H1 (cell line): ENCODE measurements at regions not wholly inside any gene's neighbourhood (a gene's known extent, or its start where the extent isn't known, plus 50 kb on each side); places are given as distances from the start of the nearest gene placed in this dataset.

Source experiments
- CTCF ChIA-PET: fragments of 300-600 bp; sonication (Branson Sonifier 250); formaldehyde crosslinking; loops from one replicate; lab custom pipeline; 2021; ENCODE audit not compliant: partially characterized antibody; lab: Charles Lee
- POLR2A ChIA-PET: fragments of 300-600 bp; sonication (Branson Sonifier 250); formaldehyde crosslinking; loops from one replicate; lab custom pipeline; 2021; ENCODE audit warnings: inconsistent platforms; ENCODE audit not compliant: partially characterized antibody; lab: Charles Lee
- DNase-seq, 2 experiments: peaks; one replicate each; pipeline versions ENCODE4 v3.0.0 to v3.0.0-alpha.2; 2010 to 2022; ENCODE audit warnings: low spot score in 2 of 2, low read depth in 1 of 2, mixed read lengths in 1 of 2
- FAIRE-seq: peaks from 2 replicates; lab custom pipeline; 2011; peaks lifted over from hg19 to GRCh38; lab: Jason Lieb, UNC
- H2AFZ ChIP-seq: 2 replicates; pipeline ENCODE4 v1.8.1; 2012; ENCODE audit warnings: low read length, inconsistent platforms
- H2AK5ac ChIP-seq: 2 replicates; pipeline ENCODE4 v1.6.1; 2013; ENCODE audit warnings: low read depth, low read length
- H2BK120ac ChIP-seq: replicated peaks from 2 replicates; pipeline ENCODE3; 2013; ENCODE audit warnings: low read depth, low read length, inconsistent platforms
- H2BK12ac ChIP-seq: 2 replicates; pipeline ENCODE4 v1.6.1; 2013; ENCODE audit warnings: low read depth, low read length
- H2BK15ac ChIP-seq: 2 replicates; pipeline ENCODE4 v1.6.1; 2013; ENCODE audit warnings: low read length
- H2BK20ac ChIP-seq: 2 replicates; pipeline ENCODE4 v1.6.1; 2013; ENCODE audit warnings: low read length
- H2BK5ac ChIP-seq: 2 replicates; pipeline ENCODE4 v1.6.1; 2013; ENCODE audit warnings: low read depth, low read length
- H3K14ac ChIP-seq: 2 replicates; pipeline ENCODE4 v1.6.1; 2013; ENCODE audit warnings: inconsistent platforms; ENCODE audit not compliant: insufficient read length
- H3K18ac ChIP-seq: 2 replicates; pipeline ENCODE4 v1.6.1; 2013; ENCODE audit warnings: low read length; ENCODE audit errors: extremely low read depth
- H3K23ac ChIP-seq: 2 replicates; pipeline ENCODE4 v1.6.1; 2013; ENCODE audit warnings: inconsistent platforms; ENCODE audit not compliant: insufficient read length
- H3K23me2 ChIP-seq: 2 replicates; pipeline ENCODE4 v1.6.1; 2013; ENCODE audit warnings: low read depth, low read length
- H3K27ac ChIP-seq: 2 replicates; pipeline ENCODE4 v1.6.1; 2011; ENCODE audit warnings: low read depth, low read length, inconsistent platforms
- H3K27me3 ChIP-seq, 4 experiments: replicated peaks in 1 of 4; 1 replicate in 1 of 4; 2 replicates in 3 of 4; pipeline versions ENCODE4 v1.6.1 to v1.8.1; 2011 to 2013; ENCODE audit warnings: low read length in 3 of 4, mild to moderate bottlenecking in 3 of 4, inconsistent platforms in 2 of 4, mixed read lengths in 2 of 4, moderate library complexity in 1 of 4; ENCODE audit not compliant: control insufficient read depth in 3 of 4, insufficient read depth in 3 of 4; ENCODE audit errors: extremely low read depth in 1 of 4
- H3K36me3 ChIP-seq, 4 experiments: 2 replicates each; pipeline versions ENCODE4 v1.6.1 to v1.8.1; 2011 to 2013; ENCODE audit warnings: mild to moderate bottlenecking in 4 of 4, low read length in 3 of 4, moderate library complexity in 2 of 4, control low read depth in 1 of 4, inconsistent platforms in 1 of 4; ENCODE audit not compliant: insufficient read depth in 4 of 4, control insufficient read depth in 2 of 4
- H3K4ac ChIP-seq: replicated peaks from 2 replicates; pipeline ENCODE3; 2013; ENCODE audit warnings: low read length, low read depth, mixed read lengths, inconsistent platforms; ENCODE audit not compliant: insufficient read length
- H3K4me1 ChIP-seq, 4 experiments: replicated peaks in 1 of 4; 1 replicate in 1 of 4; 2 replicates in 3 of 4; pipeline versions ENCODE4 v1.6.1 to v1.8.1; 2011 to 2013; ENCODE audit warnings: low read length in 3 of 4, inconsistent platforms in 2 of 4, mixed read lengths in 1 of 4; ENCODE audit not compliant: insufficient read depth in 4 of 4, control insufficient read depth in 3 of 4
- H3K4me2 ChIP-seq, 2 experiments: 2 replicates each; pipeline versions ENCODE4 v1.6.1 to v1.8.1; 2011 to 2013; ENCODE audit warnings: low read depth in 2 of 2, low read length in 2 of 2, control low read depth in 1 of 2, inconsistent platforms in 1 of 2, mild to moderate bottlenecking in 1 of 2; ENCODE audit not compliant: insufficient read depth in 1 of 2
- H3K4me3 ChIP-seq, 4 experiments: fragments of 200-600, 300-600 bp in 1 of 4; sonication (generic), shearing (Covaris generic), sonication (Bioruptor Twin) in 1 of 4; 2 replicates each; pipeline versions ENCODE4 v1.5.1 to v1.8.1; 2011 to 2016; ENCODE audit warnings: low read length in 4 of 4, low read depth in 3 of 4, control low read depth in 2 of 4, inconsistent platforms in 2 of 4, mild to moderate bottlenecking in 2 of 4, mixed read lengths in 1 of 4, moderate library complexity in 1 of 4; ENCODE audit not compliant: insufficient read depth in 2 of 4; ENCODE audit errors: extremely low read depth in 1 of 4
- H3K56ac ChIP-seq: replicated peaks from 2 replicates; pipeline ENCODE3; 2013; ENCODE audit warnings: low read depth, mild to moderate bottlenecking, mixed read lengths, low read length, inconsistent platforms; ENCODE audit not compliant: insufficient read length
- H3K79me1 ChIP-seq: 2 replicates; pipeline ENCODE4 v1.6.1; 2013; ENCODE audit warnings: low read depth, low read length, control low read depth
- H3K79me2 ChIP-seq, 2 experiments: 2 replicates each; pipeline versions ENCODE4 v1.6.1 to v1.8.1; 2012 to 2013; ENCODE audit warnings: low read length in 2 of 2, mild to moderate bottlenecking in 2 of 2, inconsistent platforms in 1 of 2; ENCODE audit not compliant: insufficient read depth in 2 of 2, control insufficient read depth in 1 of 2
- H3K9ac ChIP-seq, 4 experiments: replicated peaks in 1 of 4; 1 replicate in 1 of 4; 2 replicates in 3 of 4; pipeline versions ENCODE4 v1.6.1 to v1.8.1; 2011 to 2013; ENCODE audit warnings: low read depth in 3 of 4, low read length in 3 of 4, control low read depth in 2 of 4, mild to moderate bottlenecking in 2 of 4, moderate library complexity in 2 of 4, inconsistent platforms in 1 of 4; ENCODE audit errors: extremely low read depth in 1 of 4
- H3K9me3 ChIP-seq, 2 experiments: 2 replicates each; pipeline versions ENCODE4 v1.6.1 to v1.8.1; 2012 to 2013; ENCODE audit warnings: mild to moderate bottlenecking in 2 of 2, moderate library complexity in 2 of 2, control low read depth in 1 of 2, inconsistent platforms in 1 of 2, low read depth in 1 of 2, low read length in 1 of 2, mixed read lengths in 1 of 2; ENCODE audit not compliant: insufficient read depth in 2 of 2
- H4K20me1 ChIP-seq, 2 experiments: replicated peaks in 1 of 2; 2 replicates each; pipeline versions ENCODE3 to v1.8.1; 2011 to 2013; ENCODE audit warnings: inconsistent platforms in 2 of 2, low read length in 2 of 2, mild to moderate bottlenecking in 1 of 2; ENCODE audit not compliant: insufficient read depth in 2 of 2, control insufficient read depth in 1 of 2
- H4K5ac ChIP-seq: 2 replicates; pipeline ENCODE4 v1.6.1; 2013; ENCODE audit warnings: low read length, low read depth, mixed read lengths, inconsistent platforms; ENCODE audit not compliant: insufficient read length
- H4K8ac ChIP-seq: 2 replicates; pipeline ENCODE4 v1.8.0; 2013; ENCODE audit warnings: mild to moderate bottlenecking, moderate library complexity, low read length, inconsistent platforms; ENCODE audit not compliant: insufficient read depth; ENCODE audit errors: extremely low read depth
- H4K91ac ChIP-seq: replicated peaks from 2 replicates; pipeline ENCODE3; 2013; ENCODE audit warnings: low read length, mixed read lengths, inconsistent platforms; ENCODE audit not compliant: insufficient read length
- EP300 ChIP-seq, 2 experiments: IDR thresholded peaks; 1 replicate in 1 of 2; 2 replicates in 1 of 2; pipeline ENCODE4 v1.6.1; 2011 to 2012; ENCODE audit warnings: low read depth in 2 of 2, low read length in 2 of 2, mild to moderate bottlenecking in 2 of 2, borderline replicate concordance in 1 of 2, inconsistent platforms in 1 of 2, moderate library complexity in 1 of 2
- KDM5A ChIP-seq: fragments of 200-600 bp; IDR thresholded peaks from 2 replicates; pipeline ENCODE4 v1.7.1; 2012; ENCODE audit warnings: mild to moderate bottlenecking, low read length, inconsistent platforms, mixed read lengths
- POU5F1 ChIP-seq: IDR thresholded peaks from 2 replicates; pipeline ENCODE4 v1.6.1; 2011; ENCODE audit warnings: low read depth, mild to moderate bottlenecking, low read length, moderate library complexity
- RFX5 ChIP-seq: IDR thresholded peaks from 2 replicates; pipeline ENCODE4 v1.6.1; 2011; ENCODE audit warnings: low read depth, low read length, improper control_type of control experiment, borderline replicate concordance
- SIX5 ChIP-seq: IDR thresholded peaks from 2 replicates; pipeline ENCODE4 v1.6.1; 2011; ENCODE audit warnings: mild to moderate bottlenecking, low read depth, low read length
- whole genome bisulfite sequencing, 2 experiments: shearing (Covaris generic) in 1 of 2; methylation state at CpG; one replicate each; pipeline versions ENCODE4 v1.1.6 to v1.1.7; 2013 to 2015; ENCODE audit warnings: low lambda C conversion rate in 2 of 2, mixed read lengths in 2 of 2, inconsistent platforms in 1 of 2, low coverage in 1 of 2, missing lambda C conversion rate in 1 of 2; ENCODE audit not compliant: insufficient replicate concordance in 2 of 2, insufficient coverage in 1 of 2, insufficient read length in 1 of 2; ENCODE audit errors: extremely low coverage in 1 of 2, missing lambda C conversion rate in 1 of 2; 5-methylcytosine and 5-hydroxymethylcytosine counted together

GRCh38 chr3:153574445-153574844 lies 412.4 kb downstream of the RAP2B start:
- FAIRE-seq = no peak

More at GRCh38 chr3:153574445-153574844, 412.4 kb downstream of the RAP2B start:
- H2AFZ ChIP-seq = no peak overlapping the region
- no peaks in the 10 kb centered on the region for H3K79me2 ChIP-seq
- H2BK5ac ChIP-seq = no peak overlapping the region
- H3K23me2 ChIP-seq = no peaks in the 10 kb centered on the region
- no peak overlapping the region for H3K9ac ChIP-seq
- no peak overlapping the region for H3K4me3 ChIP-seq
- H2AK5ac ChIP-seq = no peak overlapping the region
- POLR2A ChIA-PET = no interaction called here
- H3K27ac ChIP-seq = no peak overlapping the region
- H4K8ac ChIP-seq = no peak overlapping the region
- H3K4me2 ChIP-seq = no peak overlapping the region
- no peak for TF ChIP-seq RFX5
- TF ChIP-seq EP300 (IDR thresholded peaks at IDR 0.05; ENCODE audit: borderline replicate concordance in 1 of 2, low read depth in 2 of 2, low read length in 2 of 2) = no peak
- no peak for TF ChIP-seq KDM5A
- no peak for TF ChIP-seq SIX5
- no peak for TF ChIP-seq POU5F1
- TF ChIP-seq, all 59 proteins: peak for 0
- Histone ChIP-seq H3K4ac (no peak overlapping the region), H3K9me3 (no peaks in the 10 kb centered on the region), H3K23ac (no peak overlapping the region), H2BK20ac (no peak overlapping the region), H3K79me1 (no peaks in the 10 kb centered on the region), H4K20me1 (no peaks in the 10 kb centered on the region), H3K27me3 (no peaks in the 10 kb centered on the region), H4K5ac (no peak overlapping the region), H3K14ac (no peak overlapping the region), H2BK12ac (no peak overlapping the region), H3K36me3 (no peaks in the 10 kb centered on the region), H2BK15ac (no peak overlapping the region), H3K4me1 (peaks cover 0 to 4% (median 0%) of the 10 kb centered on the region in 4 experiments; a peak in 1 of 7 replicates), H3K18ac (no peak overlapping the region), H4K91ac (no peak overlapping the region), H3K56ac (no peak overlapping the region), H2BK120ac (no peak overlapping the region)
- WGBS, 2 experiments = 95% methylated on average over 2 of the region's 2 CpGs; no CpG with 5 or more reads in 1 of the 2 experiments
- DNase-seq = no peak
- CTCF ChIA-PET = no interaction called here
